ENCODE measurements at regions not wholly inside any gene's neighbourhood (a gene's known extent, or its start where the extent isn't known, plus 50 kb on each side); places are given as distances from the start of the nearest gene placed in this dataset.

DNA sequence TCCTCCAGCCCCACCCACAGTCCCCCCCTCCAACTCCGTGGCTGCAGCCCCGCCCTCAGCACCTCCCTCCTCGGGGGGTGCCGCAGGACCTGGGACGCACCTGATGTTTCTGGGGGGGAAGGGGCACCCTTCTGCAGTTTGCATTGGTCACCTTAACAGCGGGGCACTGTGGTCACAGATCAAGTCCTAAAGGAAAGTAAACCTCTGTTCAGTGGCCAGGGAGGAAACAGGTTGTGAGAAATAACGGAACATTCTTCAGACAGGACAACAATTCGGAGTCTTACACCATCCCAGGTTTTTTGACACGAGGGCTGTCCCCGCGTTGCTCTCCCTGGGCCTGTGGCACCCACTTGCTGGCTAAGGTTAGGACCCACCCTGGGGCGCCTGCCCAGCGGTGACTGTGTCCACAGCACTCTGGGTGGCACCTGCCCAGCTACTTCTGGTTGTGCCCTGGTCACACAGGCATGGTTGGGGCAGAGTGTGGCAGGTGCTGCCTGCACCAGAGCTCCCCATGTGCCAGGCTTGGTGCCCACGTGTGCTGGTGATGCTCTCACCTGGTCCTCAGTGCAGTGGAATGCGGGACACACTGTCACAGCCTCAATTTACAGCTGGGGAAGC is 93.5 kb upstream of the OTOS start:
- no peaks in the 10 kb centered on the region for H3K27me3 ChIP-seq
- H3K4me1 ChIP-seq, result peaks cover 54% of the 10 kb centered on the region
- no peaks in the 10 kb centered on the region for H3K9me3 ChIP-seq
- H3K27ac ChIP-seq, result peak overlapping the region; percentile 71
- TF ChIP-seq CTCF (IDR thresholded peaks at IDR 0.05), result no peak
- no peak for TF ChIP-seq POLR2A (IDR thresholded peaks at IDR 0.05)
- no peak for TF ChIP-seq POLR2AphosphoS5 (IDR thresholded peaks at IDR 0.05; ENCODE audit: insufficient read depth in 1 of 2, low read depth in 1 of 2)
- H3K4me3 ChIP-seq, result no peak overlapping the region
- DNase-seq (ENCODE audit: extremely low spot score in 2 of 2), result no peak
- intact Hi-C loops (cut with DNase I), result loop anchor here (2.0 to 10.0 kb wide), 2 partner anchors 151 to 201 kb away; partner anchors contain the start of gene GPC1
- no peaks in the 10 kb centered on the region for H3K36me3 ChIP-seq

GRCh38 chr2:240234503-240234951 is 94.1 kb upstream of the OTOS start:
- intact Hi-C loops (cut with DNase I), result loop anchor here (10.0 kb wide), 1 partner anchor 150 kb away; no protein-coding TSS in a partner anchor
- Histone ChIP-seq H3K27ac (no peak overlapping the region), H3K27me3 (no peaks in the 10 kb centered on the region), H3K36me3 (no peaks in the 10 kb centered on the region), H3K9me3 (no peaks in the 10 kb centered on the region), H3K4me1 (peaks cover 54% of the 10 kb centered on the region), H3K4me3 (no peak overlapping the region)
- no peak for DNase-seq (ENCODE audit: extremely low spot score in 2 of 2)
- no peak for TF ChIP-seq CTCF (IDR thresholded peaks at IDR 0.05)
- TF ChIP-seq POLR2AphosphoS5 (IDR thresholded peaks at IDR 0.05; ENCODE audit: insufficient read depth in 1 of 2, low read depth in 1 of 2), result no peak
- no peak for TF ChIP-seq POLR2A (IDR thresholded peaks at IDR 0.05)

DNA sequence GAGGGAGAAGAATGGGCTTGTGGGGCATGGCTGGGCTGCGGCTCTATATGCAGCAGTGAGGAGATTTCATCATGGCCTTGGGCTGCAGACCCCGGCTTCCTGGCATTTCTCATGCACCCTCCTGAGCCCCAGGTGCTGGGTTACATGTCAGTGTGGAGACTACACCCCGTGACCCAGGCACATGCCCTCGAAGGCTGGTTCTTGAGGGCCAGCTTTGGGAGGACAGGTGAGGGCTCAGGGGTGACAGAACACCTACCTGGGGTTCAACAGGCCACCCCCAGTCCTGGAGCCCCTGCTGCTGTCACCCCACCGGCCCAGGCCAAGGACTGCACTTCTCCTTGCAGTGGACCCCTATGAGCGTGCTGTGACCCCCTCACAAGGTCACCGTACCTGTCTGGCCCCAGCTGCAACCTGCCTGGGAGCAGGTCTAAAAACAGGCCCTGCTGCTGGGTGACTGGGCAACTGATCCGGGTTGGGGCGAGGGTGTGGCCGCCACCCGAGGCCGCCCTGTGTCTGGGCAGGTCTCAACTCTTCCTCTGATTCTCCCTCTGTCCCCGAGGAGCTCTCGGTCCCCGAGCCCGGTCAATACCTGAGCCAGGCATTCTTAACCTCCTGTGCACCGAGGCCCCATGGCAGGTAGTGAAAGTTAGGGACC is 94.8 kb upstream of the OTOS start:
- Histone ChIP-seq H3K27me3 (no peaks in the 10 kb centered on the region), H3K9me3 (no peaks in the 10 kb centered on the region), H3K4me3 (no peak overlapping the region), H3K27ac (no peak overlapping the region), H3K36me3 (no peaks in the 10 kb centered on the region), H3K4me1 (peaks cover 54% of the 10 kb centered on the region)
- DNase-seq (ENCODE audit: extremely low spot score in 2 of 2), result no peak
- intact Hi-C loops (cut with DNase I), result loop anchor here (10.0 kb wide), 1 partner anchor 150 kb away; no protein-coding TSS in a partner anchor
- no peak for TF ChIP-seq POLR2A (IDR thresholded peaks at IDR 0.05)
- TF ChIP-seq POLR2AphosphoS5 (IDR thresholded peaks at IDR 0.05; ENCODE audit: insufficient read depth in 1 of 2, low read depth in 1 of 2), result no peak
- TF ChIP-seq CTCF (IDR thresholded peaks at IDR 0.05), result no peak

DNA sequence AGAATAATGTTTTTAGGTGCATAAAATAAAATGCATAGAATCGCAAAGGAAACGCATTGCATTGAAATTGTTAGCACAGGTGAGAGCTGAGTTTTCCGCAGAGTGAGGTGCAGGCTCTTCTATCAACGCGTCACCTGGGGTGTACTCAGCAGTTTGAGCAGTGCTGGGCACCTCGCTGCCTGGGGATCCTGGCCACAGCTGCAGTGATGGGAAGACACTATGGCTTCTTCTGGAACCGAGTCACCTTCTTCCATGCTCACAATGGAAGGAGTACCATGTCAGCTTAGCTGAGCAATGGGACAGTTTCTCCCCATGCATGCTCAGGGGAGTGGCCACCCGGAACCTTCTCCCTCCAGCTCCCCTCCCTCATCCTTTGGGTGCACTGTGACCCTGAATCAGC is 95.4 kb upstream of the OTOS start:
- intact Hi-C loops (cut with DNase I), result loop anchor here (10.0 kb wide), 1 partner anchor 149 kb away; no protein-coding TSS in a partner anchor
- Histone ChIP-seq H3K4me3 (no peak overlapping the region), H3K27me3 (no peaks in the 10 kb centered on the region), H3K36me3 (no peaks in the 10 kb centered on the region), H3K27ac (peak overlapping the region; percentile 16), H3K9me3 (no peaks in the 10 kb centered on the region), H3K4me1 (peaks cover 54% of the 10 kb centered on the region)
- no peak for TF ChIP-seq POLR2A (IDR thresholded peaks at IDR 0.05)
- TF ChIP-seq CTCF (IDR thresholded peaks at IDR 0.05), result no peak
- no peak for TF ChIP-seq POLR2AphosphoS5 (IDR thresholded peaks at IDR 0.05; ENCODE audit: insufficient read depth in 1 of 2, low read depth in 1 of 2)
- DNase-seq (ENCODE audit: extremely low spot score in 2 of 2), result no peak
